Stimulated activated CD4-positive, alpha-beta T cell treated with anti-CD3 and anti-CD28 coated beads, Interleukin-4, amount 100 ng/mL, for 24 hours (primary cell): ENCODE measurements at regions not wholly inside any gene's neighbourhood (a gene's known extent, or its start where the extent isn't known, plus 50 kb on each side); places are given as distances from the start of the nearest gene placed in this dataset.

Source experiments
- DNase-seq: peaks from one replicate; pipeline ENCODE4 v3.0.0-alpha.2; 2020

DNA sequence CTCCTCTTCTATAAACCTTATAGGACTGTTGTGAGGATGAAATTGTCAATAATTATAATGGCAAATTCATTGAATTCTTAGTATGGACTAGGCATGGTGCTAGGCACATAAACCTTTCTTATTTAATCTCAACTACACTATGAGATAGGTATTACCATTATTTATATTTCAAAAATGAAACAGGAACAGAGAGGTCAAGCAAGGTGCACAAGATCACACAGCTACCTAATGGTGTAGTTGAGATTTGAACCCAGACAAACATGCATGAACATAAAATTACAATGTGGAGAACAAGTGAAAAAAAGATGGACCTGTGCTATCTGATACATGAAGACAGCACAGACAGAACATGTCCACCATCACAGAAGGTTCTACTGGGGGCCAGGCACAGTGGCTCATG lies 156.7 kb downstream of the AXIN2 start:
- no peak for DNase-seq

DNA sequence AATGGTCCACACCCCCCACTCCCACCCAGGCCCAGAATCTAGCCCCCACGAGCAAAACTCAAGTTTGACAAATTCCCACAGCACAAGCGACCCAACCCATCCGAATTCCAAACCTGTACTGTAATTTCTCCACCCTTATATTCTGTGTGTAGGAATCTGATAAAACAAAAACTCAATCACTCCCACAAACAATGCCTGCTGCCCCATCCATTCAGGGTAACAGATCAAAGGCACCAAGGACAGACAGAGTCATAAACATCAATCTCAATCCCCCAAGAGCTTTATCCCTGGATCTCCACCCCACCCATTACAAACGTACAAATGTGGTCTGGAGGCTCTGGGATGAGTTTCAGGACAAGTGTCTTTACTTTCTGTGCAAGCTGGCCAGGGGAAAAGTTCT lies 157.8 kb downstream of the AXIN2 start:
- no peak for DNase-seq

DNA sequence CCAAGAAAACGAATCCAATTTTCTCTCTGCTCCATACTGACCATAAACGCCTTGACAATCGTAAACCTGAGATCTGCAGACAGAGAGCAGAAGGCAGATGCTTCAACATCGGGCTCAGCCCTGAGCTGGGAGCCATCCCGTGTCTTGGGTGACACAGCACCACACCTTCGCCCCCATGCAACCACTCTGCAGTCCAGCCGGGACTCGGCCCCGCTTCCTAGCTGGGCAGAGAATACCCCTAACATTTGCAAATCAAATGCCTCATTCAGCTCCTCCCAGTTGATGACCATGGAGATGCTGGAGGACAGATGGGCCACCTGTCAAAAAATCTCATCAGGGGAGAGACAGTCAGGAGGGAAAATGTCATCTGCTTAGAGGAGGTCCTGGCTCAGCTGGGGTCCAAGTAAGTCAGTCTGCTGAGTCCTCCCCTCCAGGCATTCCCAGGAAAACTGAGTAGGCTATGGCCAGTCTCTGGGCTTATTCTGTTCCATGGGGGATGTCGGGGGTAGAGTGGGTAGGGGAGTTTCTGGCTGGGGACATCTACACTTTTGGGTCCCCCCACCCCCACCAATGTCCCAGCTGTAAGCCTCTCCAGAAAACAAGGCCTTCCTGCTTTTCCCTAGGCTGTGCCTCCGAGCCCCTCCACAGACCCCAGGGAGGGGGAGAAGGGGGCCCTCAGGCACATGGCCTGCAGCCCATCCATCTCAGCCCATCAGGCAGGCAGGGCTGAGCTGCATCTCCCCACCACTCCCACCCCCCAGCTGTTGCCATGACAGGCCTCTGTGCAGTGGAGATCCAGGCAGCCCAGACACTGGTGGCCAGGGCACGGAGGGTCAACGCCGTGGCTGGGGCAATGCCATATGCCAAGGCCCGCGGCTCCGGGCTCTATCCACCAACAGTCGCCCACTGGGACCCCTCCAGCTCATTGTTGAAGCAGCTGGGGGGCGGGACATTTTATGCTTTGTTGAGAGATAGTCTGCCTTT lies 158.6 kb downstream of the AXIN2 start:
- DNase-seq: no peak

DNA sequence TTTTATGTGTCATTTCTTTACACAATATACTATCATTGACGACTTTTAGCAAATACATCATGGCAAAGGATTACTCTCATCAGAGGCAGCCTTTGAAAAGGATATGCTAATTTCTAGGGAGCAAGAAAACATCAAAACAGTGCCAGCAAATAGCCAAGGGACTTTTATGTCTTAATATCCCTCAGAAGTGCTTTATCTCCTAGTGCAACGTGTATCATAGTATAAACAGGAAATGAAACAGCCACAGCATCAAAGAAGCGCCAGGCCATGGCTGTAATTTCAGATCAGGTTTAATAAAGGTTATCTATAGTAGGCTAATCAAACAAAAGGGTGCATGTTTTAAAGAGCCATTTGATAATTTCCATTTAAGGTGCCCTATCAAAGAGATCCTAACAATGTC lies 159.9 kb downstream of the AXIN2 start:
- DNase-seq: no peak

DNA sequence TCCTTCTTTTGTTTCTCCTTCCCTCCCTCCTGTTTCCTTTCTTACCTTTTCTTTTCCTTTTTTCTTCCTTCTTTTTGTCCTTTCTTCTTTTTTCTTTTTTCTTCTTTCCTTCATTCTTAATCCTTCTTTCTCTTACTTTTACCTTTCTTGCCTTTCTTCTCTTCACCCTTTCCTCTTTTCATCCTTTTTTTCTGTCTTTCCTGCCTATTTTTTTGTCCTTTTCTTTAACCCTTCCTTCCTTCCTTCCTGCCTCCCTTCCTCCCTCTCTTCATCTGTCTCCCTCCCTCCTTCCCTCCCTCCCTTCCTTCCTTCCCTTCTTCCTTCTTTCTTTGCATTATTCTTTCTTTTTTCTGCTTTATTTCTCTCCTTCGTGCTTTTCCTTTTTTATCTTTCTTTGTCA lies 160.7 kb downstream of the AXIN2 start:
- no peak for DNase-seq

DNA sequence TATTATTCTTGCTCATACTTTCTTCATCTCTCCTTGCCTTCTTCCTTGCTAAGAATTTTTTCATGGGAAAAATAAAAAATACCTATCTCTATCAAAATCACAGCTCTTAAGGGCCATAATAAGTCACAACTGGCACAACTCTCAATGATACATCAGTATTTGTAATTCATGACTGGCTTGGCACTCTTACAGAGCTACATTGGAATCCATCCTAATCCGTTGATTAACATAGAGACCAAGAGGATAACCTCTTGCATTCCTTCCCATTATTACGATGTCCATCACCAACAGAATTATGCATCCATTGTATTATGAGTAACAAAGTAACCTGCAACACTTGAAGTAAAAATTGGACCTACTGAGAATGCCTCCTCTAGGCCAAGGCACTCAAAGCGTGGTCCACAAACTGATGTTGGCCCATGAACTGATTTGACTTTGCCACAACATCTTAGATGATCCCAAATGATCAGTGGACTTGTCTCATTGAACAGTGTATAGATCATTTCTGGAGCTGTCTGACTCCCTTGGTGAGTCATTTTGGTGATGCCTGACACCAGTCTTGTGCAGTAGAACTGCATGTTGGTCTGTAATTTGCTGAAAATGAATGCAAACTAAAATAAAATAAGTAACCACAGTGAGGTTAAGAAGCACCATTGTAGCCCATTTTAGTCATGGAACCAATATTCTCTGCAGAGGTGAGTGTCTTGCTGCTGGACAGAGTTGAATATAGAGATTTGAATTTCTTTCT lies 163.2 kb downstream of the AXIN2 start:
- DNase-seq: no peak

DNA sequence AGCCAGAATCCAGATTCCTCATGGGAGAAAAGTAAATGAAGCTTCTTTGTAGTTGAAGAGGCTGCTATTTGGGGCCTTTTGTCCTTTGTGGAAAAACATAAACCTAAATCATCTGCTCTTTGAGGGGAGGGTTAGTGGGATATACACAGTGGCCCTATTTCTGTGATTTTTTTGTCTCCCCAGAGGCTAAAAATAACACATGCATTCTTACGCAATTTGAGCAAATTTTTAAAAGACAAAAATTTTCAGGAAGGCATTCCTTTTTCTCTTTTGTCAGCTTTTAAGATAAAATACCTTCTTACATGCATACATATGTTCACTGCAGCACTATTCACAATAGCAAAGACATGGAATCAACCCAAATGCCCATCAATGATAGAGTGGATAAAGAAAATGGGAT lies 165.5 kb downstream of the AXIN2 start:
- DNase-seq: no peak

DNA sequence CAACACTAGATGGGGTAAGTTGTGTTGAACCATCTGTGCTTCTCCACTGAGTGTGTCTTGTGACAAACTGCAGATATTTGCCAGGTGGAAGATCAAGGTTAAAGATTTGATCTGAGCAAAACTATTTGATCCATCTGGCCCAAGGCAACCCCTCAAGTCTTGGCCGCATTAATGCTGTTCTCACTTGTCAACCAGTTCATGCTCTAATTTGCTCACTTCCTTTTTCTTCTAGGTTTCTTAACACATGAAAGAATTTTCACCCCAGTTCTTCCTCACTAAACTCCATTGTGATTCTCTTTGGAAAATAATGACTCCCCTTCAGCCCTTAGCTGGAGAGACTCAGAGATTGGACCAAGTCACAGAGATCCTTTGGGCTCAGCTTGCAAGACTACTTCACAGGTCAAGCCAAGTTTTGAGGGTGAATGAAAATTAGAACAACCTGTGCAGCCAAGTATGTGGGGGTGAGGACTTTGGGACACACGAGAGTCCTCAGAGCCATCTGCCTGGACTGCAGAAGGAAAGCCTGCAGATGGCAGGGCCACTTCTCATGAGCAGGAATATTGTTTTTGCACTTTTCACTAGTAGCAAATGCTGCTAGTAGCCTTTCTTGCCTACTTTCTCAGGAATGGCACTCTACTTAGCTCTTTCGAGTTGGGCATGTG lies 166.5 kb downstream of the AXIN2 start:
- DNase-seq: no peak

DNA sequence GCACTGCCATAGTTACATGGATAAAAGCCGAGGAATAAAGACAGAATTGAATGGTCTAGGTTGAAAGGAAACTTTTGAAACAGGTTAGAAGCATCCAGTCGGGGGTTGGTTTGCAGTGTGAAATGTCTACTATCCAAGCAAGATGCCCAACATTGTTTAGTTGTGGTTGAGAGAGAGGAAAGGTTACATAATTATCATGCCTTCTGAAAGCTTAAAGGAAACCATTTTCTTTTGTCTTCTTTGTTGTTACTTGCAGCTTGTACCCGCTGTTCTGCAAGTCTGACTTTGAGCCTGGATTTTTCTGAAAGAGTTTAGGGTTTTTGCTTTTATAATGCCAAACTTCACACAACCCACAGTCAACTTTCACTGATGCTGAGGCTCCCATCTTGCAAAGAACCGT lies 167.9 kb downstream of the AXIN2 start:
- no peak for DNase-seq

DNA sequence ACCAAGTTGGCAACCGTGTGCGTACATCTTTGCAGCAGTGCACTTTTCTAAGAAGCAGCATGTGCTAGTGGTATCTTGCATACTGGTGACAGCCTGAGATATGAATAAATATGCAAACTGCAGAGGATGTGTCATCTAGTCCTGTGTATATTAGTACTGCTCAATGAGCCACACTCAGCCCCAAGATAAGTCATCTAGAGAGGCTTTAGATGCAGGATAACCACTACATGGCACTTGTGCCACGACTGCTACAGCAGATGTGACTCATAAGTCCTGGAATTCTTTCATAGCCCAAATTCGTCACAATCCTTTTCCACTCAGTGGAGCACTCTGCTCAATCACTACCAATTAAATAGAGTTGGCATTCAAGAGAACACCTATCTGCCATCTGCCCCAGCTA lies 171.5 kb downstream of the AXIN2 start:
- DNase-seq: no peak

DNA sequence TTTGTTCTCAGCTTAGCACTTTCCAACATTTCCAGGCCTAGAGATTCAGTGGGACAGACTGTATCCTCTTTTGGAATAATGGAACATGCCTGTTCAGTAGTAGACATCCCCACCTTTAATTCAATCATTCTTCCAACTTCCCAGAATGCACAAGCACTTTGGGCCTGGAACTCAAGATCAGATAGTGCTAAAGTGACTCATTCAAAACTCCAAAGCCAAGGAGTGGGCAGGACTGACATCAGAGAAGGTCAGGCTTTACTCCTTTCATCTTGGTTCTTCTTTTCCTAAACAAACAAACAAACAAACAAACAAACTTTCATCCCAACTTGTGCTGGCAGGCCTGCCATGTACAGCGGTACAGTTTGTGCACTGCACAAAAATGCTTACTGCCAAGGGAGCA lies 172.0 kb downstream of the AXIN2 start:
- no peak for DNase-seq

DNA sequence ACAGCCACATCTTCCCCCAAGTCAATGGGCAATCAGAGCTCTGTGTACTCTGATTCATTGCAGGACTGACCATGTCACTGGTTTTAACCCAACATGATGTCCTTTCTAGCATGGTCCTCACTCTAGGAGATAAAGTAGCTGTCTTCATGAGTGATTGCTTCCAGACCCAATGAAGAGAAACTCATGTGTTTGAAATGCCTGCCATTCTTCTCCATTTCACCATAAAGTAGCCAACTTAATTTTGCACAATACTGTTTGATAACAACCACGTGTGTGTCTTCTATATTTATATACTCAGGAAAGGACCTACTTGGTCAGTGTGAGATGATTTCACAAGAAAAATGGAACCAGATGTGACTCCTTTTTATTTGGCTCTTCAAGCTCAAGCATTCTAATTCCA lies 172.5 kb downstream of the AXIN2 start:
- DNase-seq: no peak

DNA sequence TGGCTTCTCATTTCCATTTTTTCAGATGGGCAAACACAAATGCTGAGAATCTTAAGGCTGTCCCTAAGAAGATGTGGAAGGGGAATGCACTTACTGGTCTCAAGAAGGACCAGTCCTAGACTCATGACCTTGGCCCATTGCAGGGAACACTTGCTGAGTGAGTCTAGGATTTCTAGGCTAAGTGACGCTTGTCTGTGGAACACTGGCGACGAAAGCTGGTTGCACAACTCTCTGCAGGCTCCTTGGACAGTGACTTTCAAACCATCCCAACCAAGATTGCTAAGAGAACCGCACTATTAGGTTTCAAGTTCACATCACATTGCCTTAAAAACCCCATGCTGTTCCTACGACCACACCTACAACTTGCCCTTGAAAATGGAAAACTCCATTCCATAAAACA lies 174.1 kb downstream of the AXIN2 start:
- no peak for DNase-seq

DNA sequence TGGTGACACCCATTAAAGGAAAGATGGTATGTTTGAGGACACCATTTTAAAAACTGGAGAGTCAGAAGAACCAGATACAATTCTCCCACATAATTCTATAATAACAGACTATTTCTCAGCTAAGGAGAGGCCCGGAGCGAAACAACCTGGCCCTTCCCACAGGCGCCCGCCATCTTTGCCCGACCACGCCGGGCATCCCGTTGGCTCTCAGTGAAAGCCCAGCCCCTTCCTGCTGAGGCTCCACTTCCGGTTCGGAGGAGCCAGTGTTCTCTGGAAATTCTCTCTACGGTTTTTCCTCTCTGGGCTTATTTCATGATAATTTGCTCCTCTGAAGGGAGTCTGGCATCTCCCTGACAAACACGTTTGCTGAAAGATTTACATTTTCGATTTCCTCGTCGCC lies 175.7 kb downstream of the AXIN2 start:
- DNase-seq: no peak

DNA sequence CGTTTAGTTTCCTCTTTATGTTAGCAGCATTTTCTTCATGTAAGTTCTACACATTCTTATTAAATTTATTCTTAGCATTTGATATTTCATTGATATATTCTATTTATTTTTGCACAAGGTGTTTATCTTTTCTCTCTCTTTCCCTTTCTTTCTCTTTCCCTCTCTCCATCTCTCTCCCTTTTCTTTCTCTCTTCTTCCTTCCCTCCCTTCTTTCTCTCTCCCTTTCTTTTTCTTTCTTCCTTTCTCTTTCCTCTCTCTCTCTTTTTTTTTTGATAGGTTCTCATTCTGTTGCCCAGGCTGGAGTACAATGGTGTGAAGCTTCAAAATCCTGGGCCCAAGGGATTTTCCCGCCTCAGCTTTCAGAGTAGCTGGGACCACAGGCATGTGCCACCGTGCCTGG lies 176.4 kb downstream of the AXIN2 start:
- no peak for DNase-seq

DNA sequence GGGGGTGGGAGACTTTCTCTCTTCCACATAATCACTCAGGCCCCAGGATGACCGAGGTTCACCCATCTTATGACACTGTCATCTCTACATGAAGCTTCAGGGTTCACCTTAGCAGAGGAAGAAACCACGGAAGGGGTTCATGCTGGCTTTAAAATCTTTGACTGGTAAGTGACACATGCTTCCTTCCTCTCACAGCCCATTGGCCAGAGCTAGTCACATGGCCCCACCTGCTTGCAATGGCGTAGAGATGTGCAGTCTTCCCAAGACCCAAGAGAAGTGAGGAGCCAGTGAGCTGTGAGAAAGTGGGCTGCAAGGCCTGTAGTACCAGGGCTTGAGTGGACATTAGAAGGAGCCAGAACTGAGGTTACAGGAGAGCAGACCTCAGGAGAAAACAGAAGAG lies 180.3 kb downstream of the AXIN2 start:
- DNase-seq: no peak

DNA sequence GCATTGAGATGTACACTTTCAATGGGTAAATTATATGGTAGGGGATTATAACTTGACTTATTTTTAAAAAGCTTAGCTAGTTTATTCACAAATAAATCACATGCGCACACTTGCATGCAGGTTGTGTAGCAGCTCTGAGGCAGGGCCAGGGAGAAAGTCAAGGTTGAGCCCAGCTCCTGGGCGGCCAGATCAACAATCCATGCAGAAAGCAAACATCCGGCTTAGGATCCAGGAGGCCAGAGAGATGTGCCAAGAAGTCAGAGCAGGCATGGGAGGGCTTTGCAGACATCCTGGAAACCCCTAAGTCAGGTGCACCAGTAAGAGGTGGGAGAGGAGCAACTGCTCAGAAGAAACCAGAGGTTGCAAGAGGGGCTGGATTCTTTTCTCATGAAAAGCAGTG lies 186.5 kb downstream of the AXIN2 start:
- no peak for DNase-seq

DNA sequence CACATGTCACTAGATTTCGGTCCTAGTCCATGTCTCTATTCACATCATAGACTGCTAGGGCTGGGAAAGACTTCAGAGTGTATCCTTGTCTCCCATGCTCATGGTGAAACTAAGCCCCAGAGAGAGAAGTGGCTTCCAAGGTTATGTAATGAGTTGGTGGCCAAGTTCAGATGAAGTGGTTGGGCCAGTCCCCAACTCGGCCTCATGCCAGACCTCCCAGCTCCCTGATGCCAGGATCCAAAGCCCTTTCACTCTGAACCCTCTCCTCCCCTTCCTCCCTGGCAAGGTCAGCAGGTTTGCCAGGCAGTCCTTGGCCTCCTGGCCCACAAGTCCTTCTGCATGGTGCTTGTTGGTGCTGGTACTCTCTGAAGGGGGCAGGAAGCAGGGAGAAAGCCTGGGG lies 189.7 kb downstream of the AXIN2 start:
- DNase-seq: no peak

DNA sequence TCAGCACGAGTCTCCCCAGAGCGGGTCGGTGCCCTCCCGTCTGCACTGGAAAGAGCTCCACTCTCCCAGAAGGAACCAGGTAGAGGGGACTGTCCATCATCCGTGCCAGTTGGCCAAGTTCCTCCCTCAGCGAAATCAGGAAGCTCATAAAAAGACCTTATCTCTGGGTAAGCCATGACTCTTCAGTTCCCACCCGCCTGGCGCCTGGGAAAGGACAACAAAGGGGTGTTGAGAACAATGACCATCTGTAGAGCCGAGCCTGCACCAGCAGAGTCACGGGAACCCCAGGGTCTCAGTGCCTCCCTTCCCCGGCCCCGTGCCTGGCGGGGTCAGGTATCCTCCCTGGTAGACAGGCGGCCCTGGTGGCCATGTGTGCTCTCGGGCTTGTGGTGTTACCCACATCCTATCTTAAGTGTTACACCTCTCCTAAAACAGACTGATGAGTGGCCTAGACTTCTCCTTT lies 190.7 kb downstream of the AXIN2 start:
- no peak for DNase-seq

DNA sequence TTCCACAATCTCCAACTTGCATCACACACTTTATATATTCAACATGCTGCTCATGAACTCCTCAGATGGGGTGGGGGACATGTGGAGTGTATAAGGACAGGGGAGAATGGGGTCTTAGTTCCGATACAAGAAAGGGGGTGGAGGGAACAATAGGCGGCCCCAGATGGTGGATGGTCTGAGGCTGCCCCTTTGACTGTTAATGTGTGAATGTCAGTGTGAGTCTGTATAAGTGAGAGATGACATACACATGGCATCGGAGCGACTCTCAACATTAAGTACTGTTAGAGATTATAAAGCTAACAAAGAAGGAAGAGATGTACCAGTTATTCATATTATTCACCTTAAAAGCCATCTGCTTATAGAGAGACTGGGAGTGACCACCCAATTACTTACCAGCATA lies 193.1 kb downstream of the AXIN2 start:
- DNase-seq: no peak

DNA sequence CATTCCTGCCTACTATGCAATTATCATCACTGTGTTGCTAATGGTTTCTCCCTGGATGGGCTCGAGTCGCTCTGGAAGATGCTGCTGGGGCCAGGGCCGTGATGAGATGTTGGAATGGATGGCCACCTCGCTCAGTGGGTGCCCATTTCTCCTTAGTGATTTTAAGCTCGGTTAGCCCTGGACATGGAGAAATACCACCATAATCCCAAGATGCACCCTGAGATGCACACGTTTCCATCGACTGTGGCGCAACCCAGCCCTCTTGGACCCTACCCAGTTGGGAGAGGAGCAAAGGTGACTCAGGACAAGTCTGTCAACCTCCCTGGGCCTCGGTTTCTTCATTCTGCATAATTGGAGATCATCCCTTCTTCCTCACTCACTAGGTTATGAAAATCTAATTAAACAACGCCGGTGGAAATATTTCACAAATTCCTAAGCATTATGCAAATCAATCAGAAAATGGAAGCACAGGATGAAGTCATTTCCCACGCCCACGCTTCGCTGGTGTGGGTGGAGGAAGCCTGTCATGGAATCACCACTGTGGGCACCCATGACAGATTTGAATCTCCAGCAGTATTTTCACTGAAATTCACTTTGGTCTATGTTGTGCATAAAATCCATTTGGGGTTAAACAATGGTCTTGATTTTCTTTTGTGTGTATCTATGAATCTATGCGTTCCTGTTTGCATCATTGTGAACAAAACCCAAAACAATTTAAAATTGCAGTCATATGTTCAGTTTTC lies 195.2 kb downstream of the AXIN2 start:
- peak; percentile 75 for DNase-seq

DNA sequence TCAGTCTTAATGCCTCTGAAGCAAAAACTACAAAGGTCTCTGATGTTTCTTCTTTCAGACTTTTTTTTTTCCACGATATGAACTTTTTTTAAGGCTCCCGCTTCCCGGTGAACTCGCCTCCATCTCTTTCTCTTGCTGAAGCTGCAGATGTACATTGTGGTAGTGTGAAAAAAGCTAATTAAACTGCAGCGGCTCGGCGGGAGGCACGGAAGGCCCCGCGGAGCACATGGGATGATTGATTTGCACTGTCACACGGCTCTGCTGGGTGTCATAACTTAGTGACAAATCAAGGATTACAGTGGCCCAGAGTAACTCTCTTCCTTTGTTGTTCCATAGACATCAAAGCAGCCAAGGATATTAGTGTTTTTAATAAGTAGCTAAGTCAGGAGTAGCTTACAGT lies 196.3 kb downstream of the AXIN2 start:
- no peak for DNase-seq

DNA sequence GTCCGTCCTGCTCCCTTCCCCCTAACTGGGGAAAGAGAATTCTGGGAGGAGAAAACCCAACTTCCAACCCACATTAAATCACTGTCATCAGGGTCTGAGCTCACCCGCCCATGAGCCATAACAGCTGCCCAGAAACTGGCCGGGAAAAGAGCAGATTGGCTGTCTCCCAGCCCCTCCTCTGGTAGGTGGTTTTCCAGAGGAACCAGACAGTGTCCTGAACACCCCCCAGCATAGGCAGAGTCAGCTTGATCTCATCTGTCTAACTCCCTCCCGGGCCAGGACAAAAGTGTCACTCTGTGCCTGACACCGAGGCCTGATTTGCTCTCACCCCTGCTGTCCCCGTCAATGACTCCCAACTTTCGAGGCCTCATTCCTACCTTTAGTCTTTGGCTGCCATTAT lies 197.0 kb downstream of the AXIN2 start:
- DNase-seq: no peak
